ENCODE measurements at regions not wholly inside any gene's neighbourhood (a gene's known extent, or its start where the extent isn't known, plus 50 kb on each side); places are given as distances from the start of the nearest gene placed in this dataset.

- H3K9me3 ChIP-seq = no peaks in the 10 kb centered on the region
- H3K4me3 ChIP-seq = no peak overlapping the region
- H3K36me3 ChIP-seq = no peaks in the 10 kb centered on the region
- intact Hi-C loops (cut with DNase I) = no loop called here
- H3K27ac ChIP-seq = no peak overlapping the region
- no peaks in the 10 kb centered on the region for H3K4me1 ChIP-seq
- DNase-seq = no peak
- 92 to 100% methylated on average over 2 of the region's 2 CpGs for WGBS, 2 donors
- H3K27me3 ChIP-seq = no peaks in the 10 kb centered on the region
- TF ChIP-seq POLR2A (IDR thresholded peaks at IDR 0.05) (no peak), CTCF (IDR thresholded peaks at IDR 0.05) (no peak)
Observed at GRCh38 chr12:88318726-88319125, 176.6 kb downstream of the TMTC3 start.

- Histone ChIP-seq H3K27me3 (no peaks in the 10 kb centered on the region), H3K27ac (peak overlapping the region; percentile 35 to 81 (median 74)), H3K4me1 (peaks cover 13 to 51% (median 17%) of the 10 kb centered on the region in 3 donors), H3K4me3 (peak overlapping the region in 1 of 4 donors; percentile 7), H3K36me3 (no peaks in the 10 kb centered on the region), H3K9me3 (no peaks in the 10 kb centered on the region)
- no peak for DNase-seq
- intact Hi-C loops (cut with DNase I) = no loop called here
- 31 to 33% methylated on average over 1 of the region's 1 CpG for WGBS, 2 donors
- TF ChIP-seq CTCF (IDR thresholded peaks at IDR 0.05) (peak in 1 of 6 experiments; percentile 7), POLR2A (IDR thresholded peaks at IDR 0.05) (no peak)
Observed at GRCh38 chr12:88325076-88325815, 183.1 kb downstream of the TMTC3 start.

GRCh38 chr12:88325816-88326189 lies 183.7 kb downstream of the TMTC3 start:
- intact Hi-C loops (cut with DNase I) = no loop called here
- Histone ChIP-seq H3K4me1 (peaks cover 13 to 57% (median 17%) of the 10 kb centered on the region in 3 donors), H3K27me3 (no peaks in the 10 kb centered on the region), H3K4me3 (peak overlapping the region in 1 of 4 donors; percentile 7), H3K9me3 (no peaks in the 10 kb centered on the region), H3K27ac (peak overlapping the region; percentile 35 to 81 (median 74)), H3K36me3 (no peaks in the 10 kb centered on the region)
- DNase-seq = no peak
- TF ChIP-seq CTCF (IDR thresholded peaks at IDR 0.05) = no peak
- 40 to 43% methylated on average over 4 of the region's 4 CpGs for WGBS, 2 donors

GRCh38 chr12:88327276-88327675 lies 185.2 kb downstream of the TMTC3 start:
- no peak overlapping the region for H3K4me3 ChIP-seq
- peak overlapping the region in 1 of 4 donors; percentile 7 for H3K27ac ChIP-seq
- TF ChIP-seq CTCF (IDR thresholded peaks at IDR 0.05) (no peak), POLR2A (IDR thresholded peaks at IDR 0.05) (no peak)
- intact Hi-C loops (cut with DNase I) = no loop called here
- 88 to 100% methylated on average over 1 of the region's 1 CpG for WGBS, 2 donors
- H3K4me1 ChIP-seq = peaks cover 13 to 69% (median 17%) of the 10 kb centered on the region in 3 donors
- no peaks in the 10 kb centered on the region for H3K36me3 ChIP-seq
- no peaks in the 10 kb centered on the region for H3K9me3 ChIP-seq
- DNase-seq = no peak
- no peaks in the 10 kb centered on the region for H3K27me3 ChIP-seq

GRCh38 chr12:88328090-88328489 lies 186.0 kb downstream of the TMTC3 start:
- WGBS, 2 donors = 37 to 50% methylated on average over 3 of the region's 3 CpGs
- Histone ChIP-seq H3K27me3 (no peaks in the 10 kb centered on the region), H3K27ac (peak overlapping the region in 1 of 4 donors; percentile 34), H3K9me3 (no peaks in the 10 kb centered on the region), H3K4me3 (no peak overlapping the region), H3K4me1 (peaks cover 13 to 77% (median 17%) of the 10 kb centered on the region in 3 donors), H3K36me3 (no peaks in the 10 kb centered on the region)
- intact Hi-C loops (cut with DNase I) = no loop called here
- no peak for DNase-seq
- TF ChIP-seq CTCF (IDR thresholded peaks at IDR 0.05) (no peak), POLR2A (IDR thresholded peaks at IDR 0.05) (no peak)
